ENCODE measurements at regions not wholly inside any gene's neighbourhood (a gene's known extent, or its start where the extent isn't known, plus 50 kb on each side); places are given as distances from the start of the nearest gene placed in this dataset.

DNA sequence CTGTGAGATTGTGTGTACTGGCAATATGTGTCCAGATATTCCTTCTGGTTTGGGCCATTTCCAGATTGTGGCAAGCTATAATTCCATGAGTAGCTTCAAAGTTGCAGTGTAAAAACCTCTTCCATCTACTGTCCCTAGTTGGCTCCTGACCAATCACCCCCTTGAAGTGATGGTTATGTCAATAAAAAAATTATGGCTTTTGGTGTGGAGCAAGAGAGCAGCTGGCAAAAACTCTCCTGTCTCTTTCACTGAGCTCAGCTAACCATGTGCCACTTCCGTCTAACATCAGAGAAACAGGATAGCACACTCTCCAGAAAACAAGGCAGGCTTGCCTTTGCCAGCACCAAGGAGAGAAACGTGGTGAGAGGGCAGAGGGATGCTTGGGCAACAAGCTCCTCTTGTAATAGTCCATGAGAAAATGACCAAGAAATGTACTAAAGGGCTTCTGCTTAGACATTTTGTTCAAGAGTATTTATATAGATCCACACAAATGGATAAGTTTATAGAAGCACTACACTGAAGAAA, 914.4 kb upstream of the SEMA6A start:
- TF ChIP-seq RAD21 (conservative IDR thresholded peaks at IDR 0.05) = no peak
- no peak for TF ChIP-seq MXI1 (conservative IDR thresholded peaks at IDR 0.05; ENCODE audit: poor library complexity, severe bottlenecking)
- TF ChIP-seq SMC3 (conservative IDR thresholded peaks at IDR 0.05; ENCODE audit: poor library complexity) = no peak
- TF ChIP-seq EP300 (conservative IDR thresholded peaks at IDR 0.05; ENCODE audit: poor library complexity, severe bottlenecking) = no peak
- no peak overlapping the region for H3K9ac ChIP-seq (ENCODE audit: low read length)
- H3K4me3 ChIP-seq (ENCODE audit: low read length) = no peak overlapping the region
- no peaks in the 10 kb centered on the region for H3K9me3 ChIP-seq (ENCODE audit: low read length)
- H3K27me3 ChIP-seq (ENCODE audit: insufficient read depth, low read depth, low read length) = no peaks in the 10 kb centered on the region
- H3K4me2 ChIP-seq (ENCODE audit: low read length) = no peak overlapping the region
- H3F3A ChIP-seq (ENCODE audit: insufficient read depth, low read length, poor library complexity, severe bottlenecking) = no peaks in the 10 kb centered on the region
- no peaks in the 10 kb centered on the region for H3K79me2 ChIP-seq (replicated peaks; ENCODE audit: insufficient read depth, low read length)
- no peaks in the 10 kb centered on the region for H3K9me2 ChIP-seq (ENCODE audit: insufficient read depth, low read length)
- no peaks in the 10 kb centered on the region for H3K36me3 ChIP-seq (ENCODE audit: insufficient read depth, low read length)
- H4K20me1 ChIP-seq (ENCODE audit: insufficient read depth) = no peaks in the 10 kb centered on the region
- no peak overlapping the region for H3K27ac ChIP-seq (ENCODE audit: low read length)
- no peak overlapping the region for H2AFZ ChIP-seq (ENCODE audit: low read depth, low read length)

GRCh38 chr5:117487556-117487955, 912.9 kb upstream of the SEMA6A start:
- H3K9me3 ChIP-seq (ENCODE audit: low read length) = no peaks in the 10 kb centered on the region

More at GRCh38 chr5:117487556-117487955, 912.9 kb upstream of the SEMA6A start:
- no peak for TF ChIP-seq TAF1 (IDR thresholded peaks at IDR 0.05; ENCODE audit: low read depth)
- TF ChIP-seq CTCF (IDR thresholded peaks at IDR 0.05; ENCODE audit: poor library complexity, severe bottlenecking) = no peak
- TF ChIP-seq, protein P1, sequence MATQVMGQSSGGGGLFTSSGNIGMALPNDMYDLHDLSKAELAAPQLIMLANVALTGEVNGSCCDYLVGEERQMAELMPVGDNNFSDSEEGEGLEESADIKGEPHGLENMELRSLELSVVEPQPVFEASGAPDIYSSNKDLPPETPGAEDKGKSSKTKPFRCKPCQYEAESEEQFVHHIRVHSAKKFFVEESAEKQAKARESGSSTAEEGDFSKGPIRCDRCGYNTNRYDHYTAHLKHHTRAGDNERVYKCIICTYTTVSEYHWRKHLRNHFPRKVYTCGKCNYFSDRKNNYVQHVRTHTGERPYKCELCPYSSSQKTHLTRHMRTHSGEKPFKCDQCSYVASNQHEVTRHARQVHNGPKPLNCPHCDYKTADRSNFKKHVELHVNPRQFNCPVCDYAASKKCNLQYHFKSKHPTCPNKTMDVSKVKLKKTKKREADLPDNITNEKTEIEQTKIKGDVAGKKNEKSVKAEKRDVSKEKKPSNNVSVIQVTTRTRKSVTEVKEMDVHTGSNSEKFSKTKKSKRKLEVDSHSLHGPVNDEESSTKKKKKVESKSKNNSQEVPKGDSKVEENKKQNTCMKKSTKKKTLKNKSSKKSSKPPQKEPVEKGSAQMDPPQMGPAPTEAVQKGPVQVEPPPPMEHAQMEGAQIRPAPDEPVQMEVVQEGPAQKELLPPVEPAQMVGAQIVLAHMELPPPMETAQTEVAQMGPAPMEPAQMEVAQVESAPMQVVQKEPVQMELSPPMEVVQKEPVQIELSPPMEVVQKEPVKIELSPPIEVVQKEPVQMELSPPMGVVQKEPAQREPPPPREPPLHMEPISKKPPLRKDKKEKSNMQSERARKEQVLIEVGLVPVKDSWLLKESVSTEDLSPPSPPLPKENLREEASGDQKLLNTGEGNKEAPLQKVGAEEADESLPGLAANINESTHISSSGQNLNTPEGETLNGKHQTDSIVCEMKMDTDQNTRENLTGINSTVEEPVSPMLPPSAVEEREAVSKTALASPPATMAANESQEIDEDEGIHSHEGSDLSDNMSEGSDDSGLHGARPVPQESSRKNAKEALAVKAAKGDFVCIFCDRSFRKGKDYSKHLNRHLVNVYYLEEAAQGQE (IDR thresholded peaks at IDR 0.05; ENCODE audit: borderline replicate concordance) = no peak
- TF ChIP-seq EZH2 (IDR thresholded peaks at IDR 0.05; ENCODE audit: borderline replicate concordance, insufficient read depth, low read length, poor library complexity, severe bottlenecking) = no peak
- TF ChIP-seq RAD21 (conservative IDR thresholded peaks at IDR 0.05) = no peak
- TF ChIP-seq EP300 (conservative IDR thresholded peaks at IDR 0.05; ENCODE audit: poor library complexity, severe bottlenecking) = no peak
- no peak for TF ChIP-seq SMC3 (conservative IDR thresholded peaks at IDR 0.05; ENCODE audit: poor library complexity)
- TF ChIP-seq MXI1 (conservative IDR thresholded peaks at IDR 0.05; ENCODE audit: poor library complexity, severe bottlenecking) = no peak
- TF ChIP-seq POLR2AphosphoS5 (IDR thresholded peaks at IDR 0.05) = no peak
- Histone ChIP-seq H3K27ac (ENCODE audit: low read length) (no peak overlapping the region), H3K9me2 (ENCODE audit: insufficient read depth, low read length) (no peaks in the 10 kb centered on the region), H3K79me2 (replicated peaks; ENCODE audit: insufficient read depth, low read length) (no peaks in the 10 kb centered on the region), H4K20me1 (ENCODE audit: insufficient read depth) (no peaks in the 10 kb centered on the region), H3K27me3 (ENCODE audit: insufficient read depth, low read depth, low read length) (no peaks in the 10 kb centered on the region), H2AFZ (ENCODE audit: low read depth, low read length) (no peak overlapping the region), H3F3A (ENCODE audit: insufficient read depth, low read length, poor library complexity, severe bottlenecking) (no peaks in the 10 kb centered on the region), H3K36me3 (ENCODE audit: insufficient read depth, low read length) (no peaks in the 10 kb centered on the region), H3K9ac (ENCODE audit: low read length) (no peak overlapping the region), H3K4me3 (ENCODE audit: low read length) (no peak overlapping the region), H3K4me2 (ENCODE audit: low read length) (no peak overlapping the region)
